DND-41 (cell line): ENCODE measurements at regions not wholly inside any gene's neighbourhood (a gene's known extent, or its start where the extent isn't known, plus 50 kb on each side); places are given as distances from the start of the nearest gene placed in this dataset.

ENCODE experiments used
- CTCF ChIP-seq: IDR thresholded peaks from 2 replicates; pipeline ENCODE4 v1.5.1; 2012; ENCODE audit warnings: borderline replicate concordance, low read length, moderate library complexity, mild to moderate bottlenecking; ENCODE audit not compliant: poor library complexity, severe bottlenecking; ENCODE audit errors: extremely low read depth
- EZH2 ChIP-seq: IDR thresholded peaks from 3 replicates; pipeline ENCODE4 v1.6.1; 2012; ENCODE audit warnings: borderline replicate concordance, low read depth, mild to moderate bottlenecking, moderate library complexity, low read length, inconsistent platforms; ENCODE audit not compliant: severe bottlenecking

GRCh38 chr10:27410153-27410552, 94.0 kb upstream of the RAB18 start:
- no peak for TF ChIP-seq CTCF
- TF ChIP-seq EZH2: no peak
